Activated CD4-positive, alpha-beta memory T cell treated with anti-CD3 and anti-CD28 coated beads, Interleukin-2, amount 10 ng/mL, durations not matched to agents 7 days and 5 days (primary cell): ENCODE measurements at regions not wholly inside any gene's neighbourhood (a gene's known extent, or its start where the extent isn't known, plus 50 kb on each side); places are given as distances from the start of the nearest gene placed in this dataset.
A peak's percentile ranks its signal among the peaks of the same experiment; 100 is the strongest.

Experiments used
- CTCF ChIA-PET: fragments of 350-600 bp; sonication (Branson Sonifier 250); formaldehyde crosslinking; loops from one replicate; lab custom pipeline; 2021; ENCODE audit warnings: antibody characterized with exemption, inconsistent platforms; lab: Charles Lee
- POLR2A ChIA-PET: fragments of 350-600 bp; sonication (Branson Sonifier 250); formaldehyde crosslinking; loops from one replicate; lab custom pipeline; 2021; ENCODE audit warnings: antibody characterized with exemption; lab: Charles Lee
- DNase-seq: peaks from one replicate; pipeline ENCODE4 v3.0.0-alpha.2; 2020
- H3K27ac Mint-ChIP-seq: one replicate; pipeline ENCODE4 v1.8.0; 2021; ENCODE audit warnings: mild to moderate bottlenecking, mixed read lengths
- H3K27me3 Mint-ChIP-seq: one replicate; pipeline ENCODE4 v1.8.0; 2021; ENCODE audit warnings: mixed read lengths
- H3K36me3 Mint-ChIP-seq: one replicate; pipeline ENCODE4 v1.8.0; 2021; ENCODE audit warnings: low read depth, mixed read lengths
- H3K4me1 Mint-ChIP-seq: one replicate; pipeline ENCODE4 v1.8.0; 2021; ENCODE audit warnings: mixed read lengths
- H3K4me3 Mint-ChIP-seq: one replicate; pipeline ENCODE4 v1.8.0; 2021; ENCODE audit warnings: mild to moderate bottlenecking, mixed read lengths
- H3K9me3 Mint-ChIP-seq: one replicate; pipeline ENCODE4 v1.8.0; 2021; ENCODE audit warnings: mixed read lengths

GRCh38 chr16:35344012-35344762, 1884.8 kb downstream of the TP53TG3F start:
- ChIA-PET POLR2A (no interaction called here), CTCF (no interaction called here)
- Mint-ChIP-seq H3K9me3 (peaks cover 18% of the 10 kb centered on the region), H3K36me3 (no peaks in the 10 kb centered on the region), H3K4me1 (no peaks in the 10 kb centered on the region), H3K27ac (no peak overlapping the region), H3K4me3 (no peak overlapping the region), H3K27me3 (no peaks in the 10 kb centered on the region)
- DNase-seq, result no peak

DNA sequence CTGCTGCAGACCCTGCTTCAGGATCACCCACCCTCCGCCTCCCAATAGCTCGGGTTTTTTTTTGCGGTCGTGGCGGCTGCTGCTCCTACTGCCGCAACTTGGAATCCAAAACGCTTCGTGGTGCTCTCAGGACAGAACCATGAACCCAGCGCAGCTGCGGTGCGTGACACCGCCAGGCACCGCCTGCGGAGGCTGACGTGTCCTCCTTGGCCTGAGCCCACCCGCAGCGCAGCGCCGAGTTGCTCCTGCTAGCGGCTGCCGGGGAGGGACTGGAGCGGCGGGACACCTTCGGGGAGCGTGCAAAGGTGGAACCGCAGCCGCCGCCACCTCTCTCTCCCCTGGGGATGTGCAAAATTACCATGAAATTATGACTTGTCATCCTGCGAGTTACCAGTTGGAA, 1893.0 kb downstream of the TP53TG3F start:
- ChIA-PET POLR2A (no interaction called here), CTCF (no interaction called here)
- Mint-ChIP-seq H3K4me3 (no peak overlapping the region), H3K36me3 (no peaks in the 10 kb centered on the region), H3K9me3 (peaks cover 11% of the 10 kb centered on the region), H3K27ac (no peak overlapping the region), H3K4me1 (no peaks in the 10 kb centered on the region), H3K27me3 (no peaks in the 10 kb centered on the region)
- no peak for DNase-seq

DNA sequence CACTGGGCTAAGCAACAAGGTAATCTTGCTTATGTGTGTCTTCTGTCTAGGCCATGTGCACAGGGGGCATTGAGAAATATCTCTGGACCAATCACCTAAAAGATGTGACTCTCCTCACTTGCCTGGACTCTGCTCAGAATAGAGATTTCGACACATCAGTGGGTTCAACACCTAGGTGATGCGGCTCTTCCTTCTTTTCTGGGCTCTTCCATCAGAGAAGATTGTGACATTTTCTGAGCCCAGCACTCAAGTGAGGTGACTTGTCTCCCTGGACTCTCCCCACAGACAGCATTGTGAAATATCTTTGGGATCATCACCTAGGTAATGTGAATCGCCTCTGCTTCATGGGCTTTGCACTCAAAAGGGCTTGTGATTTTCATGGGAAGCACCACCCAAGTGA, 1904.1 kb downstream of the TP53TG3F start:
- no peak for DNase-seq
- H3K27me3 Mint-ChIP-seq, result no peaks in the 10 kb centered on the region
- H3K9me3 Mint-ChIP-seq, result peaks cover 15% of the 10 kb centered on the region
- no peak overlapping the region for H3K4me3 Mint-ChIP-seq
- H3K27ac Mint-ChIP-seq, result no peak overlapping the region
- H3K4me1 Mint-ChIP-seq, result no peaks in the 10 kb centered on the region
- POLR2A ChIA-PET, result no interaction called here
- no peaks in the 10 kb centered on the region for H3K36me3 Mint-ChIP-seq
- CTCF ChIA-PET, result no interaction called here

DNA sequence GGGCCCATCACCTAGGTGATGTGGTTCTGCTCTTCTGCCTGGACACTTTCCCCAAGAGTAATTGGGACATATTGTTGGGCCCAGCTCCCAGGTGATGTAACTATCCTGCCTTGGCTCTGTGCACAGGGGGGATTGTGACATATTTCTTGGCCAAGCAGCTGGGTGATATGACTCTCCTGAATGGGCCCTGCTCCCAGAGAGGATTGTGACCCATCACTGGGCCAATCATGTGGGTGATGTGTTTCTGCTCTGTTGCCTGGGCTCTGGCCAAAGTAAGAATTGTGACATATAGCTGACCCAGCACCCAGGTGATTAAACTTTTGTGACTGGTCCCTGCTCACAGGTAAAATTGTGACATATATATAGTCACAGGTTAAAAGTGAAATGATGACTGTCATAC, 1904.9 kb downstream of the TP53TG3F start:
- DNase-seq, result no peak
- Mint-ChIP-seq H3K4me3 (no peak overlapping the region), H3K9me3 (peaks cover 17% of the 10 kb centered on the region), H3K27ac (no peak overlapping the region), H3K36me3 (no peaks in the 10 kb centered on the region), H3K4me1 (no peaks in the 10 kb centered on the region), H3K27me3 (no peaks in the 10 kb centered on the region)
- POLR2A ChIA-PET, result no interaction called here
- CTCF ChIA-PET, result no interaction called here

DNA sequence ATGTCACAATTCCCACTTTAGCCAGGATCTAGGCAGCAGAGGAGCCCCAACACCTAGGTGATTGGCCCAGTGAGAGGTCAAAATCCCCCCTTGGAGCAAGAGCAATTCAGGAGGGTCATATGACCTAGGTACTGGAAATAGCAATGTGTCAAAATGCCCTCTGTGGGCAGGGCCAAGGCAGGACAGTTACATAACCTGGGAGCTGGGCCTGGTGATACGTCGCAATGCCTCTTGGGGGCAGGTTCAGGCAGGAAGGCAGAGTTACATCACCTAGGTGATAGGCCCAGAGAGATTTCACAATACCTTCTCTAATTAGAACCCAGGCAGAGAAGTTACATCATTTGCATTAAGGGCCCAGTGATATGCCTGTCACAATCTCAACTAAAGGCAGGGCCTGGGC, 1906.3 kb downstream of the TP53TG3F start:
- Mint-ChIP-seq H3K4me1 (no peaks in the 10 kb centered on the region), H3K27ac (no peak overlapping the region), H3K4me3 (no peak overlapping the region), H3K27me3 (no peaks in the 10 kb centered on the region), H3K9me3 (peaks cover 24% of the 10 kb centered on the region), H3K36me3 (no peaks in the 10 kb centered on the region)
- ChIA-PET POLR2A (no interaction called here), CTCF (no interaction called here)
- no peak for DNase-seq

GRCh38 chr16:35370617-35371016, 1911.2 kb downstream of the TP53TG3F start:
- POLR2A ChIA-PET, result no interaction called here
- Mint-ChIP-seq H3K9me3 (peaks cover 32% of the 10 kb centered on the region), H3K27me3 (no peaks in the 10 kb centered on the region), H3K4me3 (no peak overlapping the region), H3K27ac (no peak overlapping the region), H3K36me3 (no peaks in the 10 kb centered on the region), H3K4me1 (no peaks in the 10 kb centered on the region)
- DNase-seq, result no peak
- CTCF ChIA-PET, result no interaction called here

- DNase-seq, result no peak
- Mint-ChIP-seq H3K4me1 (no peaks in the 10 kb centered on the region), H3K9me3 (peaks cover 16% of the 10 kb centered on the region), H3K27me3 (no peaks in the 10 kb centered on the region), H3K4me3 (no peak overlapping the region), H3K36me3 (no peaks in the 10 kb centered on the region), H3K27ac (no peak overlapping the region)
- ChIA-PET CTCF (no interaction called here), POLR2A (no interaction called here)
Observed at GRCh38 chr16:35377142-35377541, 1917.7 kb downstream of the TP53TG3F start.

DNA sequence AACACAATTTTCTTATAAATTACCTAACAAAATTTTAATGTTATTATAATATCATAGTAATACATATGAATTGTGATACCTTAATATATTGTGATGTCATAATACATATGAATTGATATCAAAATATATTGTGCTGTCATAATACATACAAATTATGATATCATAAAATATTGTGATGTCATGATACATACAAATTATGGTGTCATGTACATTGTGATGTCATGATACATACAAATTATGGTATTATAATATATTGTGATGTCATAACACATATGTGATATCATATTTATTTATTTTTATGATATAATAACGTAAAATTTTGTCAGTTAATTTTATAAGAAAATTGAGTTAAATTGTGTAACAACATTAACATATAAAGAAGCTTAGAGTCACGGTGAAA, 1927.2 kb downstream of the TP53TG3F start:
- Mint-ChIP-seq H3K4me1 (no peaks in the 10 kb centered on the region), H3K27ac (no peak overlapping the region)
- POLR2A ChIA-PET, result no interaction called here

DNA sequence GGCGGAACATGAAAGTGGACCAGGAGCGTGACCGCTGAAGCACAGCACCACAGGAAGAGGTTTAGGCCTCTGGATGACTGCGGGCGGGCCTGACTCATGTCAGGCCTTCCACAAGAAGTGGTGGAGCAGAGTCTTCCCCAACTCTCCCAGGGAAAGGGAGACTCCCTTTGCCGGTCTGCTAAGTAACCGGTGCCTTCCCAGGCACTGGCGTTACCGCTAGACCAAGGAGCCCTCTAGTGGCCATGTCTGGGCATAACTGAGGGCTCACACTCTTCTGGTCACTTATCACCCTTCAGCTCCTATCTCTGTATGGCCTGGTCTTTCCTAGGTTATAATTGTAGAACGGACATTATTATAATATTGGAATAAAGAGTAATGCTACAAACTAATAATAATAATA, 1931.9 kb downstream of the TP53TG3F start:
- Mint-ChIP-seq H3K4me3 (no peak overlapping the region), H3K36me3 (no peaks in the 10 kb centered on the region), H3K9me3 (peaks cover 11% of the 10 kb centered on the region), H3K27me3 (no peaks in the 10 kb centered on the region), H3K4me1 (no peaks in the 10 kb centered on the region), H3K27ac (no peak overlapping the region)
- DNase-seq, result peak; percentile 19
- ChIA-PET POLR2A (no interaction called here), CTCF (no interaction called here)

More for the DNA sequence above, 1927.2 kb downstream of the TP53TG3F start:
- no peaks in the 10 kb centered on the region for H3K36me3 Mint-ChIP-seq
- CTCF ChIA-PET, result no interaction called here
- H3K9me3 Mint-ChIP-seq, result peaks cover 9% of the 10 kb centered on the region
- H3K27me3 Mint-ChIP-seq, result no peaks in the 10 kb centered on the region
- no peak overlapping the region for H3K4me3 Mint-ChIP-seq
- no peak for DNase-seq

DNA sequence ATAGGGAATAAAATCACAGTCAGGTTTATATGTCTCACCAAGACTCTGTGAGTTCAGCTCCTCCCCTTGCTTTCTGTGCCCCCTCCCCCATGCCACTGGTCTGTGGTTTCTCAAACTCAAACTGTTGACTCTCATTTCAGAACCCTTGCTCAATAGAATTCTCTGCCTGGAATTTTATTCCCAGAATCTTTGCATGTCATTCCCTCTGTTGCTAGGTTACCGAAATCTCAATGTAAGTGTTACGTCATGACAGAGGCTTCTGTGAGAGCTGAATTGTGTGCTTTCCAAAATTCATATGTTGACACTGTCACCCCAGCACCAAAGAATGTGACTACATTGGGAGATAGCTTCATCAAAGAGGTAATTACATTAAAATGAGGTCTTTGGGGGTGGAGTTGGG, 1938.8 kb downstream of the TP53TG3F start:
- Mint-ChIP-seq H3K27me3 (no peaks in the 10 kb centered on the region), H3K9me3 (peaks cover 14% of the 10 kb centered on the region), H3K27ac (no peak overlapping the region), H3K4me3 (no peak overlapping the region), H3K36me3 (no peaks in the 10 kb centered on the region), H3K4me1 (no peaks in the 10 kb centered on the region)
- POLR2A ChIA-PET, result no interaction called here
- DNase-seq, result no peak
- CTCF ChIA-PET, result no interaction called here

GRCh38 chr16:35399133-35399532, 1939.7 kb downstream of the TP53TG3F start:
- no peaks in the 10 kb centered on the region for H3K4me1 Mint-ChIP-seq
- ChIA-PET CTCF (no interaction called here), POLR2A (no interaction called here)
- H3K36me3 Mint-ChIP-seq, result no peaks in the 10 kb centered on the region
- peaks cover 12% of the 10 kb centered on the region for H3K9me3 Mint-ChIP-seq
- H3K4me3 Mint-ChIP-seq, result no peak overlapping the region
- H3K27ac Mint-ChIP-seq, result no peak overlapping the region
- no peak for DNase-seq
- no peaks in the 10 kb centered on the region for H3K27me3 Mint-ChIP-seq

- H3K27ac Mint-ChIP-seq, result no peak overlapping the region
- H3K4me1 Mint-ChIP-seq, result no peaks in the 10 kb centered on the region
- no peak overlapping the region for H3K4me3 Mint-ChIP-seq
- peaks cover 18% of the 10 kb centered on the region for H3K9me3 Mint-ChIP-seq
- no peaks in the 10 kb centered on the region for H3K27me3 Mint-ChIP-seq
- ChIA-PET POLR2A (no interaction called here), CTCF (no interaction called here)
- no peaks in the 10 kb centered on the region for H3K36me3 Mint-ChIP-seq
- no peak for DNase-seq
Observed at GRCh38 chr16:35404273-35404672, 1944.9 kb downstream of the TP53TG3F start.

DNA sequence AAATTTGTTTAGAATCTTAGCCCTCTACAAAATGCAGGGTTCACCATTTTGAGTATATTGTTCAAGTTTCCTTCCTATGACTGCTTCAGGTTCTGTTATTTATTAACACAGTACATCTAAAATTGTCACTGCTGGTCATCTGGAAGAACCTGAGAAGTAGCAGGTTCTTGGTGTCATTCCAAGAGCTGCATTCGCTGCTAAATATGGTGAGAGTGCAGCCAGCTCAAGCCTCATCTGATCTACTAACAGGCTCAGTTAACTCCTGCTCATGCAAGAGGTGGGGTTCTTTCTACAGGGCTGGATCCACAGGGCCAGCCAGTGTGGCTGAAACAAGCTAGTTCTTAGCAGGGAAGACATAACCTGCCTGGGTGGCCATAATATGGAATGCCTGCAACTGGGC, 1946.1 kb downstream of the TP53TG3F start:
- no peaks in the 10 kb centered on the region for H3K4me1 Mint-ChIP-seq
- CTCF ChIA-PET, result no interaction called here
- H3K27me3 Mint-ChIP-seq, result no peaks in the 10 kb centered on the region

DNA sequence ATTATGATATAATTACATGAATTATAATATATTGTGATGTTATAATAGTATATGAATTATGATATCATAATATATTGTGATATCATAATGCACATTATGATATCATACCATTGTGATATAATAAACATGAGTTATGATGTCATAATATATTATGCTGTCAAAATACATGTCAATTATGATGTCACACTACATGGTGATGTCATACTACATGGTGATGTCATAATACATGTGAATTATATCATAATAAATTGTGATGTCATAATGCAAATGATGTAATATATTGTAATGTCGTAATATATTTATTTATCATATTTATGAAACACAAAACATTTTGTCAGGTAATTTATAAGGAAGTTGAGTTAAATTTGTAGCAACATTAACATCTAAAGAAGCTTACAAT, 1950.1 kb downstream of the TP53TG3F start:
- Mint-ChIP-seq H3K4me1 (no peaks in the 10 kb centered on the region), H3K4me3 (no peak overlapping the region), H3K27me3 (no peaks in the 10 kb centered on the region), H3K9me3 (peaks cover 27% of the 10 kb centered on the region), H3K27ac (no peak overlapping the region), H3K36me3 (no peaks in the 10 kb centered on the region)
- POLR2A ChIA-PET, result no interaction called here
- DNase-seq, result no peak
- CTCF ChIA-PET, result no interaction called here

More for the DNA sequence above, 1946.1 kb downstream of the TP53TG3F start:
- H3K27ac Mint-ChIP-seq, result no peak overlapping the region
- no peaks in the 10 kb centered on the region for H3K36me3 Mint-ChIP-seq
- POLR2A ChIA-PET, result no interaction called here
- peaks cover 23% of the 10 kb centered on the region for H3K9me3 Mint-ChIP-seq
- DNase-seq, result no peak
- no peak overlapping the region for H3K4me3 Mint-ChIP-seq
